Astrocyte of the spinal cord (primary cell): ENCODE measurements at regions not wholly inside any gene's neighbourhood (a gene's known extent, or its start where the extent isn't known, plus 50 kb on each side); places are given as distances from the start of the nearest gene placed in this dataset.

Source experiments
- DNase-seq: peaks from one replicate; pipeline ENCODE4 v3.0.0; 2011; ENCODE audit warnings: low read depth, low spot score
- H3K4me3 ChIP-seq: 2 replicates; pipeline ENCODE4 v1.5.1; 2011; ENCODE audit warnings: low read depth, mild to moderate bottlenecking, low read length, moderate library complexity
- CTCF ChIP-seq: IDR thresholded peaks from 2 replicates; pipeline ENCODE4 v1.5.1; 2012; ENCODE audit warnings: low read depth, mild to moderate bottlenecking, low read length, inconsistent platforms
- in situ Hi-C: cut with HindIII; loops from 2 replicates; pipeline ENCODE4 v1.10.0; 2017; ENCODE audit warnings: low sequenced_read_pairs

- DNase-seq: peak; percentile 65
- in situ Hi-C loops: no loop called here
Measured at GRCh38 chr2:146623771-146624170, 1221.1 kb upstream of the ACVR2A start.

GRCh38 chr2:146621656-146622055 is 1223.2 kb upstream of the ACVR2A start:
- no peak for DNase-seq
- no peak overlapping the region for H3K4me3 ChIP-seq
- no peak for TF ChIP-seq CTCF
- in situ Hi-C loops: no loop called here

More at GRCh38 chr2:146623771-146624170, 1221.1 kb upstream of the ACVR2A start:
- no peak for TF ChIP-seq CTCF
- no peak overlapping the region for H3K4me3 ChIP-seq

- no peak for TF ChIP-seq CTCF
- DNase-seq: no peak
- no peak overlapping the region for H3K4me3 ChIP-seq
- in situ Hi-C loops: no loop called here
Measured at GRCh38 chr2:146615778-146616177, 1229.1 kb upstream of the ACVR2A start.

GRCh38 chr2:146608490-146608889 is 1236.3 kb upstream of the ACVR2A start:
- TF ChIP-seq CTCF: no peak
- DNase-seq: no peak
- in situ Hi-C loops: no loop called here
- no peak overlapping the region for H3K4me3 ChIP-seq

GRCh38 chr2:146604521-146604920 is 1240.3 kb upstream of the ACVR2A start:
- DNase-seq: no peak
- in situ Hi-C loops: no loop called here
- TF ChIP-seq CTCF: no peak
- no peak overlapping the region for H3K4me3 ChIP-seq

GRCh38 chr2:146602856-146603255 is 1242.0 kb upstream of the ACVR2A start:
- in situ Hi-C loops: no loop called here
- no peak for TF ChIP-seq CTCF
- no peak for DNase-seq
- no peak overlapping the region for H3K4me3 ChIP-seq

- peak; percentile 22 for DNase-seq
- in situ Hi-C loops: no loop called here
- TF ChIP-seq CTCF: no peak
- H3K4me3 ChIP-seq: no peak overlapping the region
Measured at GRCh38 chr2:146602383-146602782, 1242.4 kb upstream of the ACVR2A start.
